HFFc6 (cell line): ENCODE measurements at regions not wholly inside any gene's neighbourhood (a gene's known extent, or its start where the extent isn't known, plus 50 kb on each side); places are given as distances from the start of the nearest gene placed in this dataset.
A peak's percentile ranks its signal among the peaks of the same experiment; 100 is the strongest.

Experiments
- DNase-seq: peaks from one replicate; pipeline ENCODE4 v3.0.0-alpha.2; 2018
- H3K27ac Mint-ChIP-seq: 2 replicates; pipeline ENCODE4 v1.8.0; 2020; ENCODE audit warnings: mild to moderate bottlenecking, mixed read lengths
- H3K27me3 Mint-ChIP-seq: 2 replicates; pipeline ENCODE4 v1.8.0; 2021; ENCODE audit warnings: mild to moderate bottlenecking, moderate library complexity, mixed read lengths; ENCODE audit not compliant: insufficient read depth
- H3K36me3 Mint-ChIP-seq: 2 replicates; pipeline ENCODE4 v1.8.0; 2021; ENCODE audit warnings: low read depth, mixed read lengths
- H3K4me1 Mint-ChIP-seq: 2 replicates; pipeline ENCODE4 v1.8.0; 2020; ENCODE audit warnings: low read depth, mixed read lengths
- H3K4me3 Mint-ChIP-seq: 2 replicates; pipeline ENCODE4 v1.8.0; 2020; ENCODE audit warnings: mild to moderate bottlenecking, moderate library complexity, mixed read lengths
- H3K9me3 Mint-ChIP-seq: 2 replicates; pipeline ENCODE4 v1.8.0; 2020; ENCODE audit warnings: mild to moderate bottlenecking, mixed read lengths
- TF ChIP-seq, protein P1 (sequence below): fragments of 200-600 bp; sonication (generic); IDR thresholded peaks from 2 replicates; pipeline ENCODE4 v1.5.0; 2021; ENCODE audit warnings: antibody characterized with exemption, mild to moderate bottlenecking

GRCh38 chr3:106755336-106755735, 621.9 kb upstream of the CCDC54 start:
- H3K36me3 Mint-ChIP-seq, result peaks cover 46% of the 10 kb centered on the region
- H3K27me3 Mint-ChIP-seq, result no peaks in the 10 kb centered on the region
- DNase-seq, result no peak
- H3K4me3 Mint-ChIP-seq, result no peak overlapping the region
- H3K27ac Mint-ChIP-seq, result no peak overlapping the region
- H3K4me1 Mint-ChIP-seq, result peaks cover 28% of the 10 kb centered on the region
- TF ChIP-seq, protein P1, sequence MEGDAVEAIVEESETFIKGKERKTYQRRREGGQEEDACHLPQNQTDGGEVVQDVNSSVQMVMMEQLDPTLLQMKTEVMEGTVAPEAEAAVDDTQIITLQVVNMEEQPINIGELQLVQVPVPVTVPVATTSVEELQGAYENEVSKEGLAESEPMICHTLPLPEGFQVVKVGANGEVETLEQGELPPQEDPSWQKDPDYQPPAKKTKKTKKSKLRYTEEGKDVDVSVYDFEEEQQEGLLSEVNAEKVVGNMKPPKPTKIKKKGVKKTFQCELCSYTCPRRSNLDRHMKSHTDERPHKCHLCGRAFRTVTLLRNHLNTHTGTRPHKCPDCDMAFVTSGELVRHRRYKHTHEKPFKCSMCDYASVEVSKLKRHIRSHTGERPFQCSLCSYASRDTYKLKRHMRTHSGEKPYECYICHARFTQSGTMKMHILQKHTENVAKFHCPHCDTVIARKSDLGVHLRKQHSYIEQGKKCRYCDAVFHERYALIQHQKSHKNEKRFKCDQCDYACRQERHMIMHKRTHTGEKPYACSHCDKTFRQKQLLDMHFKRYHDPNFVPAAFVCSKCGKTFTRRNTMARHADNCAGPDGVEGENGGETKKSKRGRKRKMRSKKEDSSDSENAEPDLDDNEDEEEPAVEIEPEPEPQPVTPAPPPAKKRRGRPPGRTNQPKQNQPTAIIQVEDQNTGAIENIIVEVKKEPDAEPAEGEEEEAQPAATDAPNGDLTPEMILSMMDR, result no peak
- peaks cover 31% of the 10 kb centered on the region for H3K9me3 Mint-ChIP-seq

DNA sequence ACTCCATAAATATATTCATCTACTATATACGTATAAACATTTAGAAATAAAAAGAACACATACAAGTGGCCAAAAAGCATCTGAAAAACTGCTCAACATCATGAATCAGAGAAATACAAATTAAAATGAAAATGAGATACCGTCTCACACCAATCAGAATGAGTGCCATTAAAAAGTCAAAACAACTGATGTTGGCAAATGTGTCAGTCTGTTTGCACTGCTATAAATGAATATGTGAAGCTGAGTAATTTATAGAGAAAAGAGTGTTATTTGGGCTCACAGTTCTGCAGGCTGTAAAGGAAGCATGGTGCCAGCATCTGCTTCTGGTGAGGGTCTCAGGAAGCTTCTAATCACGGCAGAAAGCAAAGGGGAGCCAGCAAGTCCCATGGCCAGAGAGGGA, 620.3 kb upstream of the CCDC54 start:
- H3K36me3 Mint-ChIP-seq, result peaks cover 46% of the 10 kb centered on the region
- peaks cover 31% of the 10 kb centered on the region for H3K9me3 Mint-ChIP-seq
- no peak overlapping the region for H3K4me3 Mint-ChIP-seq
- no peak overlapping the region for H3K27ac Mint-ChIP-seq
- H3K27me3 Mint-ChIP-seq, result no peaks in the 10 kb centered on the region
- TF ChIP-seq, protein P1, result no peak
- no peak for DNase-seq
- H3K4me1 Mint-ChIP-seq, result peaks cover 38% of the 10 kb centered on the region

- DNase-seq, result no peak
- H3K9me3 Mint-ChIP-seq, result peaks cover 31% of the 10 kb centered on the region
- H3K27me3 Mint-ChIP-seq, result no peaks in the 10 kb centered on the region
- TF ChIP-seq, protein P1, result no peak
- H3K36me3 Mint-ChIP-seq, result peaks cover 38% of the 10 kb centered on the region
- peaks cover 31% of the 10 kb centered on the region for H3K4me1 Mint-ChIP-seq
- no peak overlapping the region for H3K4me3 Mint-ChIP-seq
- H3K27ac Mint-ChIP-seq, result no peak overlapping the region
These were observed 618.8 kb upstream of the CCDC54 start for GRCh38 chr3:106758459-106758858.

DNA sequence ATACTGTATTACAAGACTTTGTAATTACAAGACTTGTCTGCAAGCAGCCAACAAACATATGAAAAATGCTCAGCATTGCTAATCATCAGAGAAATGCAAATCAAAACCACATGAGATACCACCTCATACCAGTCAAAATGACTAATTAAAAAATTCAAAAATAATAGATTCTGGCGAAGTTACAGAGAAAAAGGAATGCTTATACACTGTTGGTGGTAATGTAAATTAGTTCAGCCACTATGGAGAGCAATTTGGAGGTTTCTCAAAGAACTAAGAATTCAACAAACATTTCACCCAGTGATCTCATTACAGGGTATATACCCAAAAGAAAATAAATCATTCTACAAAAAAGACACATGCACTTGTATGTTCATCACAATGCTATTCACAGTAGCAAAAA, 617.5 kb upstream of the CCDC54 start:
- H3K27me3 Mint-ChIP-seq, result no peaks in the 10 kb centered on the region
- peak overlapping the region; percentile 47; the same call in 1 of the 2 replicates for H3K27ac Mint-ChIP-seq
- DNase-seq, result peak; percentile 40
- H3K36me3 Mint-ChIP-seq, result peaks cover 28% of the 10 kb centered on the region
- H3K9me3 Mint-ChIP-seq, result peaks cover 23% of the 10 kb centered on the region
- peaks cover 37% of the 10 kb centered on the region for H3K4me1 Mint-ChIP-seq
- H3K4me3 Mint-ChIP-seq, result no peak overlapping the region; the same call in 1 of the 2 replicates
- TF ChIP-seq, protein P1, result no peak

GRCh38 chr3:106765342-106765741, 611.9 kb upstream of the CCDC54 start:
- Mint-ChIP-seq H3K4me3 (peak overlapping the region; percentile 2; the same call in 1 of the 2 replicates), H3K36me3 (no peaks in the 10 kb centered on the region), H3K27ac (peak overlapping the region; percentile 63), H3K27me3 (no peaks in the 10 kb centered on the region), H3K4me1 (peaks cover 49% of the 10 kb centered on the region), H3K9me3 (no peaks in the 10 kb centered on the region)
- DNase-seq, result peak; percentile 70
- TF ChIP-seq, protein P1, result no peak

DNA sequence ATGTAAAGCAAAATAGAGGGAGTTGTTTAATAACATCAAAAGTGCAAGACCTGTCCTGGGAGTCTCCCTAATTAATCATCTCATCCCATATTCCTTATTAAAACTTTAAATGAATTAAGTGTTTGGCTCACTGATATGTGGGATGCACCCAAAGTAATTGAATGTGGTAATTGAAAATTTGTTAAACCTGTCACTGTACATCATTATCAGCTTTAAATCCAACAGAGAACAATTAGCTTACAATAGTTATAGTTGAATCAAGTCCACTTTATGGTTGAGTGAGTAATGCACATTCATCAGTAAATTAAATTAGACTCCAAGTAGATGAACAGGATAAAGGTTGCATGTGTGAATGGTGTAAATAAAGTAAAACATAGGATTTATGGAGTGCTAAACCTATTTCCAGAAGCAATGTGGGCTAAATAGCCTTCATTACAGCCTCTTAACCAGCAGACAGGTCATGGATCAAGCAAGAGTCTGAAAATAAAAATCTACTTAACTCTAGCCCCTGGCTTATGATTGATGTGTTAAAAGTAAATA, 608.2 kb upstream of the CCDC54 start:
- Mint-ChIP-seq H3K36me3 (no peaks in the 10 kb centered on the region), H3K27ac (no peak overlapping the region), H3K4me1 (peaks cover 39% of the 10 kb centered on the region), H3K27me3 (no peaks in the 10 kb centered on the region; the same call in 1 of the 2 replicates), H3K4me3 (no peak overlapping the region), H3K9me3 (no peaks in the 10 kb centered on the region)
- no peak for DNase-seq
- TF ChIP-seq, protein P1, result no peak
